SK-N-SH (cell line): ENCODE measurements at regions not wholly inside any gene's neighbourhood (a gene's known extent, or its start where the extent isn't known, plus 50 kb on each side); places are given as distances from the start of the nearest gene placed in this dataset.

Experiments
- CTCF ChIA-PET: fragments of 300-600, 350-600 bp; formaldehyde crosslinking; extraction: SDS; loops from one replicate; lab custom pipeline; 2021; lab: Yijun Ruan, JAX
- POLR2A ChIA-PET: fragments of 350-600 bp; sonication (Branson Sonifier 250); formaldehyde crosslinking; extraction: SDS; loops from one replicate; lab custom pipeline; 2020; ENCODE audit warnings: antibody characterized with exemption, inconsistent platforms; lab: Yijun Ruan, JAX
- DNase-seq: peaks from one replicate; pipeline ENCODE4 v3.0.0; 2012
- H2AFZ ChIP-seq: fragments of 200-600 bp; sonication (generic); 2 replicates; pipeline ENCODE4 v1.8.1; 2016; ENCODE audit warnings: antibody characterized with exemption, mild to moderate bottlenecking, low read depth
- H3F3A ChIP-seq: fragments of 200-600 bp; sonication (generic); replicated peaks from 2 replicates; pipeline ENCODE3; 2016; ENCODE audit warnings: antibody characterized with exemption, mild to moderate bottlenecking; ENCODE audit not compliant: insufficient read depth
- H3K27ac ChIP-seq, 2 experiments: fragments of 200-500 bp in 1 of 2; fragments of 200-600 bp in 1 of 2; sonication (Bioruptor generic) in 1 of 2; sonication (generic), shearing (Covaris generic) in 1 of 2; 2 replicates each; pipeline versions ENCODE4 v1.5.1 to v1.6.1; 2014 to 2016; ENCODE audit warnings: low read depth in 2 of 2, inconsistent platforms in 1 of 2, low read length in 1 of 2, mild to moderate bottlenecking in 1 of 2, mixed read lengths in 1 of 2
- H3K27me3 ChIP-seq: fragments of 200-600 bp; sonication (generic), shearing (Covaris generic); 2 replicates; pipeline ENCODE4 v1.6.1; 2016; ENCODE audit warnings: mixed run types; ENCODE audit not compliant: insufficient read depth
- H3K36me3 ChIP-seq, 2 experiments: fragments of 200-500 bp in 1 of 2; fragments of 200-600 bp in 1 of 2; sonication (Bioruptor generic) in 1 of 2; sonication (generic) in 1 of 2; replicated peaks in 1 of 2; 2 replicates each; pipeline versions ENCODE3 to v1.5.1; 2014 to 2016; ENCODE audit warnings: low read length in 1 of 2, mild to moderate bottlenecking in 1 of 2; ENCODE audit not compliant: insufficient read depth in 2 of 2, control insufficient read depth in 1 of 2
- H3K4me1 ChIP-seq, 2 experiments: fragments of 200-500 bp in 1 of 2; fragments of 200-600 bp in 1 of 2; sonication (Bioruptor generic) in 1 of 2; sonication (generic), shearing (Covaris generic) in 1 of 2; 2 replicates each; pipeline versions ENCODE4 v1.5.1 to v1.6.1; 2014 to 2016; ENCODE audit warnings: low read depth in 1 of 2, low read length in 1 of 2, mixed run types in 1 of 2; ENCODE audit not compliant: insufficient read depth in 2 of 2, control insufficient read depth in 1 of 2
- H3K4me2 ChIP-seq: fragments of 200-600 bp; sonication (generic), shearing (Covaris generic); 2 replicates; pipeline ENCODE4 v1.6.1; 2017; ENCODE audit warnings: mixed run types
- H3K4me3 ChIP-seq, 2 experiments: fragments of 200-500 bp in 1 of 2; fragments of 200-600 bp in 1 of 2; sonication (Bioruptor generic) in 1 of 2; sonication (generic), shearing (Covaris generic) in 1 of 2; 2 replicates each; pipeline versions ENCODE4 v1.5.1 to v1.8.1; 2014 to 2016; ENCODE audit warnings: low read depth in 2 of 2, inconsistent platforms in 1 of 2, low read length in 1 of 2, mild to moderate bottlenecking in 1 of 2, mixed read lengths in 1 of 2, moderate library complexity in 1 of 2
- H3K79me2 ChIP-seq: fragments of 200-600 bp; sonication (generic); 2 replicates; pipeline ENCODE4 v1.8.1; 2017; ENCODE audit warnings: mild to moderate bottlenecking; ENCODE audit not compliant: insufficient read depth
- H3K9ac ChIP-seq: fragments of 200-600 bp; sonication (generic); 2 replicates; pipeline ENCODE4 v1.6.1; 2017; ENCODE audit warnings: mixed run types
- H3K9me2 ChIP-seq: fragments of 200-600 bp; sonication (generic); 2 replicates; pipeline ENCODE4 v1.6.1; 2017; ENCODE audit warnings: mixed run types
- H3K9me3 ChIP-seq: fragments of 200-600 bp; sonication (generic); 2 replicates; pipeline ENCODE4 v1.6.1; 2017; ENCODE audit warnings: mixed run types, mild to moderate bottlenecking, moderate library complexity
- H4K20me1 ChIP-seq: fragments of 200-600 bp; sonication (generic); 2 replicates; pipeline ENCODE4 v1.6.1; 2017; ENCODE audit warnings: mild to moderate bottlenecking, mixed run types; ENCODE audit not compliant: insufficient read depth
- CHD2 ChIP-seq: fragments of 150-350 bp; IDR thresholded peaks from 2 replicates; pipeline ENCODE4 v1.6.1; 2018; ENCODE audit warnings: low read length; ENCODE audit not compliant: partially characterized antibody
- FOSL2 ChIP-seq: IDR thresholded peaks from 2 replicates; pipeline ENCODE4 v1.4.0; 2012; ENCODE audit warnings: low read depth, mild to moderate bottlenecking, moderate library complexity, borderline replicate concordance
- FOXJ3 ChIP-seq: sonication (generic); formaldehyde crosslinking; IDR thresholded peaks from 2 replicates; pipeline ENCODE4 v1.5.1; 2020; ENCODE audit warnings: mild to moderate bottlenecking, missing genetic modification reagents
- FOXM1 ChIP-seq: IDR thresholded peaks from 2 replicates; pipeline ENCODE4 v1.4.0; 2012; ENCODE audit warnings: low read depth, mild to moderate bottlenecking
- GABPA ChIP-seq: IDR thresholded peaks from 2 replicates; pipeline ENCODE4 v1.4.0; 2012; ENCODE audit warnings: low read depth, mild to moderate bottlenecking
- GATA2 ChIP-seq: sonication (generic); formaldehyde crosslinking; IDR thresholded peaks from 2 replicates; pipeline ENCODE4 v1.5.0; 2020; ENCODE audit warnings: mild to moderate bottlenecking, missing genetic modification reagents
- MAX ChIP-seq: IDR thresholded peaks from 2 replicates; pipeline ENCODE4 v1.4.0; 2012; ENCODE audit warnings: low read depth
- MXI1 ChIP-seq: IDR thresholded peaks from 2 replicates; pipeline ENCODE4 v1.6.1; 2012; ENCODE audit warnings: mild to moderate bottlenecking, low read depth, low read length, improper control_type of control experiment
- NFIC ChIP-seq: IDR thresholded peaks from 2 replicates; pipeline ENCODE4 v1.4.0; 2012; ENCODE audit warnings: borderline replicate concordance
- POLR2AphosphoS5 ChIP-seq: IDR thresholded peaks from 2 replicates; pipeline ENCODE4 v1.6.1; 2012; ENCODE audit warnings: low read depth, low read length
- REST ChIP-seq: IDR thresholded peaks from 2 replicates; pipeline ENCODE4 v1.6.1; 2012; ENCODE audit warnings: mild to moderate bottlenecking, low read depth, low read length, moderate library complexity
- RXRA ChIP-seq: IDR thresholded peaks from 2 replicates; pipeline ENCODE4 v1.4.0; 2012; ENCODE audit warnings: low read depth, mild to moderate bottlenecking, borderline replicate concordance
- SMC3 ChIP-seq: IDR thresholded peaks from 2 replicates; pipeline ENCODE4 v1.6.1; 2012; ENCODE audit warnings: low read depth, low read length, improper control_type of control experiment
- TCF12 ChIP-seq: IDR thresholded peaks from 2 replicates; pipeline ENCODE4 v1.4.0; 2012
- TEAD4 ChIP-seq: IDR thresholded peaks from 2 replicates; pipeline ENCODE4 v1.4.0; 2012; ENCODE audit warnings: mild to moderate bottlenecking, borderline replicate concordance; ENCODE audit not compliant: insufficient read depth
- YY1 ChIP-seq: IDR thresholded peaks from 2 replicates; pipeline ENCODE4 v1.4.0; 2012; ENCODE audit warnings: low read depth, mild to moderate bottlenecking
- ZBTB33 ChIP-seq: IDR thresholded peaks from 2 replicates; pipeline ENCODE4 v1.4.0; 2012; ENCODE audit warnings: low read depth, borderline replicate concordance
- whole genome bisulfite sequencing: methylation state at CpG from one replicate; pipeline ENCODE4 v1.1.6; 2017; ENCODE audit warnings: low lambda C conversion rate; 5-methylcytosine and 5-hydroxymethylcytosine counted together
- TF ChIP-seq, protein P1 (sequence below): IDR thresholded peaks from 2 replicates; pipeline ENCODE4; 2012
- TF ChIP-seq, protein P2 (sequence below): fragments of 200-600 bp; sonication (generic); IDR thresholded peaks from 2 replicates; pipeline ENCODE4 v1.6.1; 2017; ENCODE audit warnings: antibody characterized with exemption, mild to moderate bottlenecking, moderate library complexity
- TF ChIP-seq, protein P3 (sequence below): fragments of 150-350 bp; IDR thresholded peaks from 2 replicates; pipeline ENCODE4 v1.6.1; 2016; ENCODE audit warnings: mild to moderate bottlenecking, low read depth, low read length

DNA sequence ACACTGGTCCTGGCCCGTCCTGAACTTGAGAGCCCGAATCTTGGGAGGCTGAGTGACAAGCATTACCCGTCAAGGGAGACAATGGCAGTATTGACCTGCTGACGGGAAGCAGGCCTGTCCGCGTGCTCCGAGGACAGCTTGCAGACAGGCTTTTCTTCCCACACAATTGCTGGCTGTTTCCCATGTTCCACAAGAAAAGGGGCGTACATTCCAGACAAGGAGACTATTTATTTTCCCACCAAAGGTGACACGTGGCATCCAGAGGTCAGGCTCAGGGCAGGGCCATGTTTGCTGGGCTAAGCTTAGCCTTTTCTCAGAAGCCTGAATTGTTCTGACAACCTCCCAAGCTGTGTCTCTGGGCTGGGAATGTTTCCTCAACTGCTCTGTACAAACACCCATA is 86.9 kb upstream of the SPON1 start (continued):
- TF ChIP-seq, protein P1, sequence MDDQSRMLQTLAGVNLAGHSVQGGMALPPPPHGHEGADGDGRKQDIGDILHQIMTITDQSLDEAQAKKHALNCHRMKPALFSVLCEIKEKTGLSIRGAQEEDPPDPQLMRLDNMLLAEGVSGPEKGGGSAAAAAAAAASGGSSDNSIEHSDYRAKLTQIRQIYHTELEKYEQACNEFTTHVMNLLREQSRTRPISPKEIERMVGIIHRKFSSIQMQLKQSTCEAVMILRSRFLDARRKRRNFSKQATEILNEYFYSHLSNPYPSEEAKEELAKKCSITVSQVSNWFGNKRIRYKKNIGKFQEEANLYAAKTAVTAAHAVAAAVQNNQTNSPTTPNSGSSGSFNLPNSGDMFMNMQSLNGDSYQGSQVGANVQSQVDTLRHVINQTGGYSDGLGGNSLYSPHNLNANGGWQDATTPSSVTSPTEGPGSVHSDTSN, result no peak
- TF ChIP-seq MXI1, result no peak
- no peak for TF ChIP-seq MAX
- no peak for TF ChIP-seq FOXJ3 (CRISPR knock-in tag)
- TF ChIP-seq REST, result no peak

DNA sequence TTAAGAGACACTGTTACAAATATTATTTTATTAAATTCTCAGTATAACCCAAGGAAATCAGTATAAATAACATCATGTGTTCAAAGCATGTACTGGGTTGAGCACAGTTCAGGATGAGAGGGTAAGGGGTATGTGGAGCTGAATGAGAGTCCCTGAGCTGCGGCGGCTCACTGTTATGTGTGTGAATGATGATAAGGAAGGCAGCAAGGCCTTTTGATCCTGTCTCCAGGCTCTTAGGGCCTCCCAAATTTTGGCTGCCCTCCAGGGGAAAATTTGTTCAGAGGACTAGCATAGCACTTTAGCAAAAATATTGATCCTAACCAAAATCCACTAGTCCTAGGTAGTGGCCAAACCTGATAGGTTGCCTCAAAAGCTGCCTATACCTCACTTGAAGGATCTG is 86.1 kb upstream of the SPON1 start:
- H3K4me1 ChIP-seq, result no peaks in the 10 kb centered on the region; a peak in 1 of 4 replicates
- H4K20me1 ChIP-seq, result no peaks in the 10 kb centered on the region
- no peaks in the 10 kb centered on the region for H3K36me3 ChIP-seq
- H3K4me3 ChIP-seq, result no peak overlapping the region
- no peaks in the 10 kb centered on the region for H3F3A ChIP-seq
- ChIA-PET POLR2A (no interaction called here), CTCF (interaction anchor here (1.1 kb wide), 1 partner anchor 104 kb away, joined by 3 read pairs; no protein-coding TSS in a partner anchor)
- WGBS, result 73% methylated on average over 2 of the region's 2 CpGs
- no peak overlapping the region for H3K9ac ChIP-seq
- H2AFZ ChIP-seq, result no peak overlapping the region
- no peak overlapping the region for H3K27ac ChIP-seq
- no peaks in the 10 kb centered on the region for H3K79me2 ChIP-seq
- no peak for DNase-seq
- H3K27me3 ChIP-seq, result no peaks in the 10 kb centered on the region
- no peak overlapping the region for H3K4me2 ChIP-seq
- H3K9me2 ChIP-seq, result no peaks in the 10 kb centered on the region
- H3K9me3 ChIP-seq, result no peaks in the 10 kb centered on the region
- TF ChIP-seq NFIC (no peak), FOXM1 (no peak), MAX (no peak), TEAD4 (no peak), TCF12 (no peak), SMC3 (no peak), FOSL2 (no peak), YY1 (no peak), GABPA (no peak), MXI1 (no peak), POLR2AphosphoS5 (no peak), CHD2 (no peak), RXRA (no peak), ZBTB33 (no peak), GATA2 (CRISPR knock-in tag) (no peak)
- TF ChIP-seq, protein P2, sequence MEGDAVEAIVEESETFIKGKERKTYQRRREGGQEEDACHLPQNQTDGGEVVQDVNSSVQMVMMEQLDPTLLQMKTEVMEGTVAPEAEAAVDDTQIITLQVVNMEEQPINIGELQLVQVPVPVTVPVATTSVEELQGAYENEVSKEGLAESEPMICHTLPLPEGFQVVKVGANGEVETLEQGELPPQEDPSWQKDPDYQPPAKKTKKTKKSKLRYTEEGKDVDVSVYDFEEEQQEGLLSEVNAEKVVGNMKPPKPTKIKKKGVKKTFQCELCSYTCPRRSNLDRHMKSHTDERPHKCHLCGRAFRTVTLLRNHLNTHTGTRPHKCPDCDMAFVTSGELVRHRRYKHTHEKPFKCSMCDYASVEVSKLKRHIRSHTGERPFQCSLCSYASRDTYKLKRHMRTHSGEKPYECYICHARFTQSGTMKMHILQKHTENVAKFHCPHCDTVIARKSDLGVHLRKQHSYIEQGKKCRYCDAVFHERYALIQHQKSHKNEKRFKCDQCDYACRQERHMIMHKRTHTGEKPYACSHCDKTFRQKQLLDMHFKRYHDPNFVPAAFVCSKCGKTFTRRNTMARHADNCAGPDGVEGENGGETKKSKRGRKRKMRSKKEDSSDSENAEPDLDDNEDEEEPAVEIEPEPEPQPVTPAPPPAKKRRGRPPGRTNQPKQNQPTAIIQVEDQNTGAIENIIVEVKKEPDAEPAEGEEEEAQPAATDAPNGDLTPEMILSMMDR, result no peak
- TF ChIP-seq, protein P3, sequence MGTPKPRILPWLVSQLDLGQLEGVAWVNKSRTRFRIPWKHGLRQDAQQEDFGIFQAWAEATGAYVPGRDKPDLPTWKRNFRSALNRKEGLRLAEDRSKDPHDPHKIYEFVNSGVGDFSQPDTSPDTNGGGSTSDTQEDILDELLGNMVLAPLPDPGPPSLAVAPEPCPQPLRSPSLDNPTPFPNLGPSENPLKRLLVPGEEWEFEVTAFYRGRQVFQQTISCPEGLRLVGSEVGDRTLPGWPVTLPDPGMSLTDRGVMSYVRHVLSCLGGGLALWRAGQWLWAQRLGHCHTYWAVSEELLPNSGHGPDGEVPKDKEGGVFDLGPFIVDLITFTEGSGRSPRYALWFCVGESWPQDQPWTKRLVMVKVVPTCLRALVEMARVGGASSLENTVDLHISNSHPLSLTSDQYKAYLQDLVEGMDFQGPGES, result no peak
